Prostate gland (tissue), 2 donors: ENCODE measurements at regions not wholly inside any gene's neighbourhood (a gene's known extent, or its start where the extent isn't known, plus 50 kb on each side); places are given as distances from the start of the nearest gene placed in this dataset.

Experiments used
- DNase-seq: peaks from one replicate; pipeline ENCODE4 v3.0.0-alpha.2; 2019; ENCODE audit warnings: low spot score
- H3K27ac ChIP-seq, 2 donors: fragments of 200-600 bp; sonication (generic); 2 replicates each; pipeline ENCODE4 v1.5.1; 2017 to 2019
- H3K27me3 ChIP-seq: fragments of 200-600 bp; sonication (generic); replicated peaks from 2 replicates; pipeline ENCODE4 v1.5.1; 2019; ENCODE audit not compliant: insufficient read depth
- H3K36me3 ChIP-seq, 2 donors: fragments of 200-600 bp; sonication (generic); 1 replicate in 1 of 2; 2 replicates in 1 of 2; pipeline versions ENCODE4 v1.5.1 to v1.8.1; 2017 to 2019
- H3K4me1 ChIP-seq: fragments of 200-600 bp; sonication (generic); replicated peaks from 2 replicates; pipeline ENCODE4 v1.5.1; 2019
- H3K4me3 ChIP-seq, 2 donors: fragments of 200-600 bp; sonication (generic); 2 replicates each; pipeline ENCODE4 v1.5.1; 2017 to 2019
- H3K9me3 ChIP-seq: fragments of 200-600 bp; sonication (generic); 2 replicates; pipeline ENCODE4 v1.5.1; 2017
- CTCF ChIP-seq, 4 experiments: fragments of 200-600 bp in 2 of 4; fragments of 450-650 bp in 2 of 4; sonication (generic) in 2 of 4; IDR thresholded peaks; 1 replicate in 3 of 4; 2 replicates in 1 of 4; pipeline ENCODE4 v1.5.1; 2016 to 2019; ENCODE audit warnings: antibody characterized with exemption in 4 of 4, mild to moderate bottlenecking in 2 of 4, moderate library complexity in 2 of 4
- POLR2A ChIP-seq: fragments of 450-650 bp; IDR thresholded peaks from one replicate; pipeline ENCODE4 v1.6.1; 2016; ENCODE audit warnings: antibody characterized with exemption, mild to moderate bottlenecking
- POLR2AphosphoS5 ChIP-seq: sonication (generic); formaldehyde crosslinking; IDR thresholded peaks from one replicate; pipeline ENCODE4 v1.6.1; 2017; ENCODE audit warnings: antibody characterized with exemption
- WGBS: methylation state at CpG from one replicate; pipeline ENCODE4 v1.1.5; 2018; 5-methylcytosine and 5-hydroxymethylcytosine counted together
- intact Hi-C: fragments of 100-400 bp; cut with DNase I; formaldehyde crosslinking; loops from one replicate; pipeline ENCODE4 v1.14.2; 2022
- small RNA-seq, 2 donors: library from RNA; depleted of rRNA; stranded (forward); fragments of <200 nt; gene quantifications; one replicate each; pipeline ENCODE3, GENCODE V24; 2016

GRCh38 chr10:35700487-35700882 lies 58.4 kb upstream of the FZD8 start:
- H3K4me3 ChIP-seq, result no peak overlapping the region
- no peaks in the 10 kb centered on the region for H3K36me3 ChIP-seq
- H3K27me3 ChIP-seq, result no peaks in the 10 kb centered on the region
- no peak overlapping the region for H3K27ac ChIP-seq
- DNase-seq, result no peak
- TF ChIP-seq POLR2A (no peak), POLR2AphosphoS5 (no peak), CTCF (IDR thresholded peaks at IDR 0.05) (no peak)
- intact Hi-C loops, result no loop called here
- H3K4me1 ChIP-seq, result no peaks in the 10 kb centered on the region
- WGBS, result 85% methylated on average over 12 of the region's 12 CpGs
- H3K9me3 ChIP-seq, result no peaks in the 10 kb centered on the region

- H3K27ac ChIP-seq, result no peak overlapping the region
- WGBS, result 88% methylated on average over 5 of the region's 5 CpGs
- intact Hi-C loops, result no loop called here
- H3K27me3 ChIP-seq, result no peaks in the 10 kb centered on the region
- TF ChIP-seq POLR2A (no peak), POLR2AphosphoS5 (no peak), CTCF (IDR thresholded peaks at IDR 0.05) (no peak)
- no peaks in the 10 kb centered on the region for H3K9me3 ChIP-seq
- H3K36me3 ChIP-seq, result no peaks in the 10 kb centered on the region
- H3K4me3 ChIP-seq, result no peak overlapping the region
- no peaks in the 10 kb centered on the region for H3K4me1 ChIP-seq
- DNase-seq, result no peak
These were observed 57.9 kb upstream of the FZD8 start for GRCh38 chr10:35699848-35700486.

GRCh38 chr10:35696392-35697287 lies 54.5 kb upstream of the FZD8 start:
- Histone ChIP-seq H3K4me1 (no peaks in the 10 kb centered on the region), H3K36me3 (no peaks in the 10 kb centered on the region), H3K27me3 (no peaks in the 10 kb centered on the region), H3K27ac (no peak overlapping the region), H3K4me3 (no peak overlapping the region), H3K9me3 (no peaks in the 10 kb centered on the region)
- intact Hi-C loops, result no loop called here
- WGBS, result 49% methylated on average over 5 of the region's 5 CpGs
- no peak for TF ChIP-seq POLR2AphosphoS5
- TF ChIP-seq CTCF (IDR thresholded peaks at IDR 0.05), result no peak
- TF ChIP-seq POLR2A, result no peak
- no peak for DNase-seq

GRCh38 chr10:35693800-35694199 lies 51.7 kb upstream of the FZD8 start:
- no peak for DNase-seq
- no peak overlapping the region for H3K4me3 ChIP-seq
- H3K9me3 ChIP-seq, result no peaks in the 10 kb centered on the region
- no peak overlapping the region for H3K27ac ChIP-seq
- intact Hi-C loops, result no loop called here
- no peak for TF ChIP-seq POLR2AphosphoS5
- TF ChIP-seq CTCF (IDR thresholded peaks at IDR 0.05), result no peak
- no peak for TF ChIP-seq POLR2A
- H3K36me3 ChIP-seq, result no peaks in the 10 kb centered on the region
- no peaks in the 10 kb centered on the region for H3K27me3 ChIP-seq
- no peaks in the 10 kb centered on the region for H3K4me1 ChIP-seq
- 93% methylated on average over 6 of the region's 6 CpGs for WGBS

Small RNA genes lying in the stretch of these regions (small RNA-seq; reads per million reads assigned to genes)
- 0 reads per million in 2 donors for gene RF00019
- gene RF00561, result 0 reads per million in 2 donors
